BE2C (cell line): ENCODE measurements at regions not wholly inside any gene's neighbourhood (a gene's known extent, or its start where the extent isn't known, plus 50 kb on each side); places are given as distances from the start of the nearest gene placed in this dataset.

Source experiments
- DNase-seq: peaks from one replicate; pipeline ENCODE4 v3.0.0-alpha.2; 2020
- H3K27me3 ChIP-seq: fragments of 250-450 bp; sonication (Bioruptor Pico); 2 replicates; pipeline ENCODE4 v1.5.1; 2020; ENCODE audit warnings: mild to moderate bottlenecking
- H3K36me3 ChIP-seq: fragments of 250-450 bp; sonication (Bioruptor Pico); 2 replicates; pipeline ENCODE4 v1.5.1; 2020; ENCODE audit warnings: mild to moderate bottlenecking
- H3K4me1 ChIP-seq: fragments of 250-450 bp; sonication (Bioruptor Pico); 2 replicates; pipeline ENCODE4 v1.5.1; 2020
- H3K4me3 ChIP-seq: 2 replicates; pipeline ENCODE4 v1.5.1; 2011; ENCODE audit warnings: low read depth, low read length
- H3K9me3 ChIP-seq: fragments of 250-450 bp; sonication (Bioruptor Pico); 2 replicates; pipeline ENCODE4 v1.5.1; 2020
- CTCF ChIP-seq: IDR thresholded peaks from 2 replicates; pipeline ENCODE4 v1.5.1; 2012; ENCODE audit warnings: mild to moderate bottlenecking, low read depth, low read length

DNA sequence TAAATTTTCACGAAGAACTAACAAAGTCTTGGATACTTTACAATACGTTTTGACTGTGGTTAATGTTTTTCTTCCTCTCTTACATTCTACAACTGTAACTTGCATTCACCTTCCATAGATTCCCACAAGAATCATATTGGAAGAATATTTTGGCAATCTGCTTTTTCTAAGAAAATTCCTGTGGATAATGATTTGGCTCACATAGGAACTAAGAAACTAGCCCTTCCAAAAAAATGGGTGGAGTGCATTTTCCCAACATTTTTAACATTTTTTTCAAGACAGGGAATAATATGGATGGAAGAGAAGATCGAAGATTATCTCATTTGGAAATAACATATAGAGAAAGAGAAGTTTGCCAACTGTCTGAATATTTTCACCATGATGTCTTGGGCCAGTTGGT, 256.9 kb upstream of the POU2AF2 start:
- no peaks in the 10 kb centered on the region for H3K4me1 ChIP-seq
- H3K27me3 ChIP-seq: no peaks in the 10 kb centered on the region
- H3K4me3 ChIP-seq: no peak overlapping the region
- no peak for TF ChIP-seq CTCF
- H3K36me3 ChIP-seq: no peaks in the 10 kb centered on the region
- DNase-seq: no peak
- H3K9me3 ChIP-seq: no peaks in the 10 kb centered on the region

DNA sequence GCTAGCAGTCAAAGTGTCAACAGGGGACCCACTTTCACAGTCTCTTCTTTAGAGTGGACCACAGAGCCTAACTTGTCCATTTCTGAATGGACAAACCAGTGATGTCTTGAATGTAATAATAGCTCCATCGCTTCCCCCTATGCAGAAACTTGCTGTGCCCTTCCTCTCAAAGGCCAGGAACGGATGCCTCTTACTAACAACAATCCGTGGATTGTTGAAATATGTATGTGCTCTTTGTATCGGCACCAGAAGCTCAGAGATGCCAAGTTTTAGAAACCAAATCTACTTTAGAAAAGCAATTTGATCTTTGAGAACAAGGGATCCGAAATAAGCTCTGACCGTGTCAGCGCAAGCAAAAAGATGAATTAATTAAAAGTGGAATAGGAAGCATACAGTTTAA, 259.5 kb upstream of the POU2AF2 start:
- no peaks in the 10 kb centered on the region for H3K36me3 ChIP-seq

GRCh38 chr11:110985547-110985946, 260.0 kb upstream of the POU2AF2 start:
- no peak for TF ChIP-seq CTCF
- DNase-seq: no peak
- Histone ChIP-seq H3K9me3 (no peaks in the 10 kb centered on the region), H3K4me1 (no peaks in the 10 kb centered on the region), H3K36me3 (no peaks in the 10 kb centered on the region), H3K4me3 (no peak overlapping the region), H3K27me3 (no peaks in the 10 kb centered on the region)

More for the DNA sequence above, 259.5 kb upstream of the POU2AF2 start:
- TF ChIP-seq CTCF: no peak
- no peaks in the 10 kb centered on the region for H3K4me1 ChIP-seq
- H3K9me3 ChIP-seq: no peaks in the 10 kb centered on the region
- H3K4me3 ChIP-seq: no peak overlapping the region
- no peak for DNase-seq
- no peaks in the 10 kb centered on the region for H3K27me3 ChIP-seq

GRCh38 chr11:110984693-110985092, 260.8 kb upstream of the POU2AF2 start:
- no peaks in the 10 kb centered on the region for H3K36me3 ChIP-seq
- DNase-seq: no peak
- TF ChIP-seq CTCF: no peak
- no peaks in the 10 kb centered on the region for H3K9me3 ChIP-seq
- H3K27me3 ChIP-seq: no peaks in the 10 kb centered on the region
- no peak overlapping the region for H3K4me3 ChIP-seq
- no peaks in the 10 kb centered on the region for H3K4me1 ChIP-seq

DNA sequence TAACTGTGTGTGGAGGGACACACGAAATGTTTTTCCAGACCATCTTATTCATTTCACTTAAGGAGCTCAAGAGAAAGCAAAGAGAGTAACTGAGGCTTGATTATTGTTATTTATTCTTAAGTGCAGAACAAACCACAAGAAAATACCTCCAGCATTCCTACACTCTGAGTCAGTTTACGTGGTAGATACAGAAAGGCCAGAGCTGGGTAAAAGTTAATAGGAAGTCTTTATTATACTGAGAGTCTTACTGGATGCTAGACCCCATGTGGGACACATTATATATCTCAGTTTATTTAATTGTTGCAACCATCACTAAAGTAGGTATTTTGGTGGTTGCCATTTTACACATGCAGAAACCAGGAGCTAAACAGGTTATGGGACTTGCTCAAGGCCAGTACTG, 261.4 kb upstream of the POU2AF2 start:
- DNase-seq: no peak
- H3K4me3 ChIP-seq: no peak overlapping the region
- TF ChIP-seq CTCF: no peak

DNA sequence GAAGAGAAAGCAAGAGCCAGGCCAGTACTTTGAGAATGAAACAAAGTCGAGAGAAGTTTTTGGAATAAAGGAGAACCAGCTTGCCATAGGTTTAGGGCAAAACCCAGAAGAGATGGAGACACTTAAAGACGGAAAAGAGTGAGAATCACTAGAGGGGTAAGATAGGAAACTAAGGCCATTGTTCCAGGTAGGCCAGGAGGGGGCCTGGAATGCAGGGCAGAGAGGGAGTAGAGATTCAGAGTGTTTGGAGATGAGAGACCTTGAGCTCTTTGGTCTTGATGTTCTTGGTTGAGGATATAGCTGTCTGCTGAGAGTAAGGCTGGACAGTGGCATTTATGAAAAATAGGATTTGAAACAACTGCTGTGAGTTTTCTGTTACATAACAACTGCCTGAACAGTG, 263.3 kb upstream of the POU2AF2 start:
- H3K9me3 ChIP-seq: no peaks in the 10 kb centered on the region
- no peaks in the 10 kb centered on the region for H3K36me3 ChIP-seq
- H3K27me3 ChIP-seq: no peaks in the 10 kb centered on the region
- no peaks in the 10 kb centered on the region for H3K4me1 ChIP-seq
- no peak for TF ChIP-seq CTCF
- DNase-seq: no peak
- no peak overlapping the region for H3K4me3 ChIP-seq

More for the DNA sequence above, 261.4 kb upstream of the POU2AF2 start:
- H3K4me1 ChIP-seq: no peaks in the 10 kb centered on the region
- H3K27me3 ChIP-seq: no peaks in the 10 kb centered on the region
- no peaks in the 10 kb centered on the region for H3K36me3 ChIP-seq
- no peaks in the 10 kb centered on the region for H3K9me3 ChIP-seq
